NB4 (cell line): ENCODE measurements at regions not wholly inside any gene's neighbourhood (a gene's known extent, or its start where the extent isn't known, plus 50 kb on each side); places are given as distances from the start of the nearest gene placed in this dataset.

ENCODE experiments used
- DNase-seq: peaks from one replicate; pipeline ENCODE4 v3.0.0; 2010; ENCODE audit warnings: low read depth
- H3K4me3 ChIP-seq: one replicate; pipeline ENCODE4 v1.5.1; 2011; ENCODE audit warnings: mild to moderate bottlenecking, low read depth, low read length, moderate library complexity
- MYC ChIP-seq: IDR thresholded peaks from 2 replicates; pipeline ENCODE4 v1.6.1; 2011; ENCODE audit warnings: low read depth, low read length
- POLR2A ChIP-seq: IDR thresholded peaks from 2 replicates; pipeline ENCODE4 v1.6.1; 2011; ENCODE audit warnings: mild to moderate bottlenecking; ENCODE audit not compliant: insufficient read length; ENCODE audit errors: extremely low read depth
- TF ChIP-seq, protein P1 (sequence below): IDR thresholded peaks from 2 replicates; pipeline ENCODE4 v1.6.1; 2011; ENCODE audit warnings: low read depth, low read length
- TF ChIP-seq, protein P2 (sequence below): IDR thresholded peaks from one replicate; pipeline ENCODE4 v1.5.1; 2012; ENCODE audit warnings: low read depth, low read length

GRCh38 chr7:119335405-119335804 is 937.6 kb upstream of the KCND2 start:
- no peak overlapping the region for H3K4me3 ChIP-seq
- DNase-seq, result no peak
- TF ChIP-seq, protein P1, sequence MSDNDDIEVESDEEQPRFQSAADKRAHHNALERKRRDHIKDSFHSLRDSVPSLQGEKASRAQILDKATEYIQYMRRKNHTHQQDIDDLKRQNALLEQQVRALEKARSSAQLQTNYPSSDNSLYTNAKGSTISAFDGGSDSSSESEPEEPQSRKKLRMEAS, result no peak
- TF ChIP-seq MYC (no peak), POLR2A (no peak)
- TF ChIP-seq, protein P2, sequence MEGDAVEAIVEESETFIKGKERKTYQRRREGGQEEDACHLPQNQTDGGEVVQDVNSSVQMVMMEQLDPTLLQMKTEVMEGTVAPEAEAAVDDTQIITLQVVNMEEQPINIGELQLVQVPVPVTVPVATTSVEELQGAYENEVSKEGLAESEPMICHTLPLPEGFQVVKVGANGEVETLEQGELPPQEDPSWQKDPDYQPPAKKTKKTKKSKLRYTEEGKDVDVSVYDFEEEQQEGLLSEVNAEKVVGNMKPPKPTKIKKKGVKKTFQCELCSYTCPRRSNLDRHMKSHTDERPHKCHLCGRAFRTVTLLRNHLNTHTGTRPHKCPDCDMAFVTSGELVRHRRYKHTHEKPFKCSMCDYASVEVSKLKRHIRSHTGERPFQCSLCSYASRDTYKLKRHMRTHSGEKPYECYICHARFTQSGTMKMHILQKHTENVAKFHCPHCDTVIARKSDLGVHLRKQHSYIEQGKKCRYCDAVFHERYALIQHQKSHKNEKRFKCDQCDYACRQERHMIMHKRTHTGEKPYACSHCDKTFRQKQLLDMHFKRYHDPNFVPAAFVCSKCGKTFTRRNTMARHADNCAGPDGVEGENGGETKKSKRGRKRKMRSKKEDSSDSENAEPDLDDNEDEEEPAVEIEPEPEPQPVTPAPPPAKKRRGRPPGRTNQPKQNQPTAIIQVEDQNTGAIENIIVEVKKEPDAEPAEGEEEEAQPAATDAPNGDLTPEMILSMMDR, result no peak

GRCh38 chr7:119341822-119342221 is 931.2 kb upstream of the KCND2 start:
- DNase-seq, result no peak
- no peak overlapping the region for H3K4me3 ChIP-seq
- no peak for TF ChIP-seq POLR2A
- TF ChIP-seq, protein P1, result no peak
- TF ChIP-seq, protein P2, result no peak
- no peak for TF ChIP-seq MYC

GRCh38 chr7:119343289-119343688 is 929.7 kb upstream of the KCND2 start:
- H3K4me3 ChIP-seq, result no peak overlapping the region
- no peak for DNase-seq
- TF ChIP-seq, protein P1, result no peak

- no peak for DNase-seq
- no peak overlapping the region for H3K4me3 ChIP-seq
- TF ChIP-seq, protein P2, result no peak
- TF ChIP-seq, protein P1, result no peak
- TF ChIP-seq POLR2A, result no peak
- no peak for TF ChIP-seq MYC
Measured at GRCh38 chr7:119344466-119344865, 928.5 kb upstream of the KCND2 start.

GRCh38 chr7:119348491-119348890 is 924.5 kb upstream of the KCND2 start:
- TF ChIP-seq MYC (no peak), POLR2A (no peak)
- TF ChIP-seq, protein P2, result no peak
- TF ChIP-seq, protein P1, result no peak
- no peak for DNase-seq

DNA sequence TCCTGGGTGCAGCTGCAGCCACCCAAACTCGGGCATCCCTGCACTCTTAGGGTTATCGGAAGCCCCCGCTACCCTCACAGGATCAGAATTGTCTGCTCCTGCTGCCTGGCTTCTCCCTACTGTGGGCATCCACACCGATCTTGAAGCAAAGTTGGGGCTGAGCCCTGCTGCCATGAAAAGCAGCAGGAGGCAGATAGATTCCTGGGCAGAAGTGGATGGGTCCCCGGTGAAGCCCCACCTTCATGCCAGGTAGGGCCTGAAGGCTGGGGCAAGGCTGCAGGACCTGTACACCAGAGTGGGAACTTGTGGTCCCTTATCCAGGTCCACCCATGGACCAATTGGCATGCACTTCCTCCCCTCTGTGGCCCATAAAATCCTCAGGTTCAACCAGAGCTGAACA is 922.6 kb upstream of the KCND2 start:
- TF ChIP-seq MYC (no peak), POLR2A (no peak)
- TF ChIP-seq, protein P1, result no peak
- TF ChIP-seq, protein P2, result no peak
- no peak for DNase-seq
- H3K4me3 ChIP-seq, result no peak overlapping the region

More at GRCh38 chr7:119348491-119348890, 924.5 kb upstream of the KCND2 start:
- H3K4me3 ChIP-seq, result no peak overlapping the region
